Panc1 (cell line): ENCODE measurements at regions not wholly inside any gene's neighbourhood (a gene's known extent, or its start where the extent isn't known, plus 50 kb on each side); places are given as distances from the start of the nearest gene placed in this dataset.

Experiments
- ATAC-seq: fragments of 200-7000 bp; cut with Tn5 transposase; 2 replicates; pipeline ENCODE4 v1.9.1; 2020; ENCODE audit warnings: mild to moderate bottlenecking, moderate library complexity
- BruUV-seq: library from RNA; stranded (reverse); fragments of 400-500 nt; replicated peaks from 2 replicates; lab custom pipeline; 2021; lab: Mats Ljungman, UMichigan
- CTCF ChIA-PET: fragments of 300-600 bp; sonication (Branson Sonifier 250); formaldehyde crosslinking; loops from one replicate; lab custom pipeline; 2022; ENCODE audit warnings: antibody characterized with exemption; lab: Charles Lee
- POLR2A ChIA-PET: fragments of 300-600 bp; sonication (Branson Sonifier 250); formaldehyde crosslinking; loops from one replicate; lab custom pipeline; 2022; ENCODE audit warnings: antibody characterized with exemption; lab: Charles Lee
- DNase-seq: peaks from one replicate; pipeline ENCODE4 v3.0.0-alpha.2; 2010; ENCODE audit warnings: low read depth, low spot score
- H3K27ac ChIP-seq: 2 replicates; pipeline ENCODE4 v1.5.1; 2011; ENCODE audit warnings: mild to moderate bottlenecking, low read length, inconsistent platforms
- H3K27me3 ChIP-seq: fragments of 200-500 bp; sonication (Bioruptor generic); 2 replicates; pipeline ENCODE4 v1.6.0; 2014; ENCODE audit warnings: low read length, inconsistent platforms; ENCODE audit not compliant: control insufficient read depth, insufficient read depth
- H3K36me3 ChIP-seq: fragments of 200-500 bp; sonication (Bioruptor generic); 2 replicates; pipeline ENCODE4 v1.5.1; 2014; ENCODE audit warnings: inconsistent platforms, mild to moderate bottlenecking, low read length, moderate library complexity; ENCODE audit not compliant: control insufficient read depth, insufficient read depth
- H3K4me1 ChIP-seq: 2 replicates; pipeline ENCODE4 v1.5.1; 2011; ENCODE audit warnings: inconsistent platforms, mild to moderate bottlenecking, low read length, moderate library complexity; ENCODE audit not compliant: control insufficient read depth, insufficient read depth
- H3K4me3 ChIP-seq, 2 experiments: 2 replicates each; pipeline ENCODE4 v1.5.1; 2011 to 2012; ENCODE audit warnings: low read depth in 2 of 2, low read length in 2 of 2, mild to moderate bottlenecking in 2 of 2, inconsistent platforms in 1 of 2, moderate library complexity in 1 of 2
- H3K9me3 ChIP-seq: fragments of 200-500 bp; sonication (Bioruptor generic); 2 replicates; pipeline ENCODE4 v1.5.1; 2014; ENCODE audit warnings: low read depth, mild to moderate bottlenecking, inconsistent platforms, low read length, moderate library complexity; ENCODE audit not compliant: control insufficient read depth, insufficient read depth
- CTCF ChIP-seq: fragments of 450-650 bp; IDR thresholded peaks from 2 replicates; pipeline ENCODE4 v1.5.1; 2017; ENCODE audit warnings: mild to moderate bottlenecking
- POLR2AphosphoS5 ChIP-seq: IDR thresholded peaks from 2 replicates; pipeline ENCODE4 v1.6.1; 2012; ENCODE audit warnings: mild to moderate bottlenecking, low read depth, low read length, moderate library complexity
- SIN3A ChIP-seq: IDR thresholded peaks from 2 replicates; pipeline ENCODE4 v1.6.1; 2012; ENCODE audit warnings: low read depth, mild to moderate bottlenecking, low read length, moderate library complexity, borderline replicate concordance; ENCODE audit not compliant: insufficient read depth
- TCF7L2 ChIP-seq: IDR thresholded peaks from 2 replicates; pipeline ENCODE4 v1.6.1; 2011; ENCODE audit warnings: mild to moderate bottlenecking, low read depth, low read length, inconsistent platforms
- in situ Hi-C: cut with HindIII; loops from 2 replicates; pipeline ENCODE4 v1.10.0; 2016; ENCODE audit warnings: low sequenced_read_pairs, low pct_unique_long_range_greater_than_20kb
- intact Hi-C: fragments of 100-400 bp; cut with micrococcal nuclease; formaldehyde crosslinking; loops from one replicate; pipeline ENCODE4 v1.10.0; 2022; ENCODE audit not compliant: unreplicated experiment
- TF ChIP-seq, protein P1 (sequence below), 2 experiments: IDR thresholded peaks; 2 replicates each; pipeline ENCODE4 v1.6.1; 2011 to 2012; ENCODE audit warnings: low read depth in 2 of 2, control low read depth in 1 of 2, low read length in 1 of 2, mild to moderate bottlenecking in 1 of 2, moderate library complexity in 1 of 2; ENCODE audit not compliant: insufficient read depth in 1 of 2

DNA sequence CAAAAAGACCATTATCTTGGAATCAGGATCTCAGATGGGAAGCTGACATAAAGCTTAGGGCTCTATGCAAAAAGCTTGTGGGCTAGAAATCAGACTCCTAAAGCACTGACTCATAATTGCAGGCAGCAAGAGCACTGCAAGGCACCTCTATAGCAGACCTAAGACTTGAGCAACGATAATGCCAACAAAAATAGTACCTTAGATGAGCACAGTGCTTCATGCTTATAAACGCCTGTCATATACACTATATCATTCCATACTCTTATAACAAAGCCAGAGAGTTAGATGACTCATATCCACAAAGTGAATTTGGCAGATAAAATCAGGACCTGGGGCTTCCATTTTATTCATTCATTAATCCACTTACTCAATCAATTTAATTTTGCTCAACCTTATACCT is 560.8 kb downstream of the MCTP2 start:
- POLR2A ChIA-PET, result no interaction called here
- DNase-seq, result no peak

GRCh38 chr15:94793207-94793606 is 561.8 kb downstream of the MCTP2 start:
- CTCF ChIA-PET, result no interaction called here
- H3K27me3 ChIP-seq, result no peaks in the 10 kb centered on the region
- in situ Hi-C loops (no loop called here), intact Hi-C loops (no loop called here)
- no peak overlapping the region for H3K27ac ChIP-seq
- no peaks in the 10 kb centered on the region for H3K36me3 ChIP-seq
- no TSS peak for BruUV-seq
- H3K4me3 ChIP-seq, result no peak overlapping the region
- H3K9me3 ChIP-seq, result peaks cover 10% of the 10 kb centered on the region; the same call in 1 of the 2 replicates
- TF ChIP-seq, protein P1, sequence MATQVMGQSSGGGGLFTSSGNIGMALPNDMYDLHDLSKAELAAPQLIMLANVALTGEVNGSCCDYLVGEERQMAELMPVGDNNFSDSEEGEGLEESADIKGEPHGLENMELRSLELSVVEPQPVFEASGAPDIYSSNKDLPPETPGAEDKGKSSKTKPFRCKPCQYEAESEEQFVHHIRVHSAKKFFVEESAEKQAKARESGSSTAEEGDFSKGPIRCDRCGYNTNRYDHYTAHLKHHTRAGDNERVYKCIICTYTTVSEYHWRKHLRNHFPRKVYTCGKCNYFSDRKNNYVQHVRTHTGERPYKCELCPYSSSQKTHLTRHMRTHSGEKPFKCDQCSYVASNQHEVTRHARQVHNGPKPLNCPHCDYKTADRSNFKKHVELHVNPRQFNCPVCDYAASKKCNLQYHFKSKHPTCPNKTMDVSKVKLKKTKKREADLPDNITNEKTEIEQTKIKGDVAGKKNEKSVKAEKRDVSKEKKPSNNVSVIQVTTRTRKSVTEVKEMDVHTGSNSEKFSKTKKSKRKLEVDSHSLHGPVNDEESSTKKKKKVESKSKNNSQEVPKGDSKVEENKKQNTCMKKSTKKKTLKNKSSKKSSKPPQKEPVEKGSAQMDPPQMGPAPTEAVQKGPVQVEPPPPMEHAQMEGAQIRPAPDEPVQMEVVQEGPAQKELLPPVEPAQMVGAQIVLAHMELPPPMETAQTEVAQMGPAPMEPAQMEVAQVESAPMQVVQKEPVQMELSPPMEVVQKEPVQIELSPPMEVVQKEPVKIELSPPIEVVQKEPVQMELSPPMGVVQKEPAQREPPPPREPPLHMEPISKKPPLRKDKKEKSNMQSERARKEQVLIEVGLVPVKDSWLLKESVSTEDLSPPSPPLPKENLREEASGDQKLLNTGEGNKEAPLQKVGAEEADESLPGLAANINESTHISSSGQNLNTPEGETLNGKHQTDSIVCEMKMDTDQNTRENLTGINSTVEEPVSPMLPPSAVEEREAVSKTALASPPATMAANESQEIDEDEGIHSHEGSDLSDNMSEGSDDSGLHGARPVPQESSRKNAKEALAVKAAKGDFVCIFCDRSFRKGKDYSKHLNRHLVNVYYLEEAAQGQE (IDR thresholded peaks at IDR 0.05; ENCODE audit: insufficient read depth in 1 of 2, low read depth in 2 of 2, low read length in 1 of 2), result no peak
- TF ChIP-seq TCF7L2 (no peak), CTCF (no peak), SIN3A (no peak), POLR2AphosphoS5 (no peak)
- ATAC-seq (no peak), DNase-seq (no peak)
- H3K4me1 ChIP-seq, result no peaks in the 10 kb centered on the region
- POLR2A ChIA-PET, result no interaction called here

More for the DNA sequence above, 560.8 kb downstream of the MCTP2 start:
- no TSS peak for BruUV-seq
- TF ChIP-seq POLR2AphosphoS5 (no peak), CTCF (no peak)
- Histone ChIP-seq H3K9me3 (peaks cover 1% of the 10 kb centered on the region; the same call in 1 of the 2 replicates), H3K4me1 (no peaks in the 10 kb centered on the region), H3K4me3 (no peak overlapping the region), H3K27ac (no peak overlapping the region), H3K36me3 (no peaks in the 10 kb centered on the region), H3K27me3 (no peaks in the 10 kb centered on the region)
- CTCF ChIA-PET, result no interaction called here
- intact Hi-C loops, result no loop called here
- ATAC-seq, result peak; percentile 80
- in situ Hi-C loops, result no loop called here
